HL-60 (cell line): ENCODE measurements at regions not wholly inside any gene's neighbourhood (a gene's known extent, or its start where the extent isn't known, plus 50 kb on each side); places are given as distances from the start of the nearest gene placed in this dataset.

ENCODE experiments used
- DNase-seq, 2 experiments: peaks; one replicate each; pipeline ENCODE4 v3.0.0-alpha.2; 2010 to 2020; ENCODE audit warnings: low read depth in 1 of 2, low spot score in 1 of 2
- H3K27ac ChIP-seq: fragments of 250-450 bp; sonication (Bioruptor Pico); replicated peaks from 2 replicates; pipeline ENCODE4 v1.5.1; 2020; ENCODE audit warnings: mild to moderate bottlenecking, moderate library complexity
- H3K27me3 ChIP-seq: fragments of 250-450 bp; sonication (Bioruptor Pico); 2 replicates; pipeline ENCODE4 v1.5.1; 2021; ENCODE audit warnings: mild to moderate bottlenecking, moderate library complexity; ENCODE audit not compliant: insufficient read depth, poor library complexity, severe bottlenecking
- H3K4me3 ChIP-seq: replicated peaks from 2 replicates; pipeline ENCODE4 v1.5.1; 2011; ENCODE audit warnings: mild to moderate bottlenecking, control low read depth, low read length; ENCODE audit not compliant: insufficient read depth
- CTCF ChIP-seq: IDR thresholded peaks from one replicate; pipeline ENCODE4 v1.5.1; 2011; ENCODE audit warnings: low read length, control low read depth, inconsistent platforms; ENCODE audit not compliant: insufficient read depth
- GABPA ChIP-seq: IDR thresholded peaks from 2 replicates; pipeline ENCODE4 v1.6.1; 2012; ENCODE audit warnings: low read depth
- POLR2AphosphoS5 ChIP-seq: IDR thresholded peaks from 2 replicates; pipeline ENCODE4 v1.6.1; 2012; ENCODE audit warnings: low read depth
- SPI1 ChIP-seq: IDR thresholded peaks from 2 replicates; pipeline ENCODE4 v1.6.1; 2012; ENCODE audit warnings: low read depth, mild to moderate bottlenecking, borderline replicate concordance
- TF ChIP-seq, protein P1 (sequence below): IDR thresholded peaks from 2 replicates; pipeline ENCODE4 v1.6.1; 2012; ENCODE audit warnings: low read depth; ENCODE audit not compliant: insufficient replicate concordance

- Histone ChIP-seq H3K27ac (no peak overlapping the region), H3K27me3 (no peaks in the 10 kb centered on the region), H3K4me3 (no peak overlapping the region)
- no peak for DNase-seq
- TF ChIP-seq POLR2AphosphoS5 (no peak), SPI1 (no peak), GABPA (no peak), CTCF (no peak)
- TF ChIP-seq, protein P1, sequence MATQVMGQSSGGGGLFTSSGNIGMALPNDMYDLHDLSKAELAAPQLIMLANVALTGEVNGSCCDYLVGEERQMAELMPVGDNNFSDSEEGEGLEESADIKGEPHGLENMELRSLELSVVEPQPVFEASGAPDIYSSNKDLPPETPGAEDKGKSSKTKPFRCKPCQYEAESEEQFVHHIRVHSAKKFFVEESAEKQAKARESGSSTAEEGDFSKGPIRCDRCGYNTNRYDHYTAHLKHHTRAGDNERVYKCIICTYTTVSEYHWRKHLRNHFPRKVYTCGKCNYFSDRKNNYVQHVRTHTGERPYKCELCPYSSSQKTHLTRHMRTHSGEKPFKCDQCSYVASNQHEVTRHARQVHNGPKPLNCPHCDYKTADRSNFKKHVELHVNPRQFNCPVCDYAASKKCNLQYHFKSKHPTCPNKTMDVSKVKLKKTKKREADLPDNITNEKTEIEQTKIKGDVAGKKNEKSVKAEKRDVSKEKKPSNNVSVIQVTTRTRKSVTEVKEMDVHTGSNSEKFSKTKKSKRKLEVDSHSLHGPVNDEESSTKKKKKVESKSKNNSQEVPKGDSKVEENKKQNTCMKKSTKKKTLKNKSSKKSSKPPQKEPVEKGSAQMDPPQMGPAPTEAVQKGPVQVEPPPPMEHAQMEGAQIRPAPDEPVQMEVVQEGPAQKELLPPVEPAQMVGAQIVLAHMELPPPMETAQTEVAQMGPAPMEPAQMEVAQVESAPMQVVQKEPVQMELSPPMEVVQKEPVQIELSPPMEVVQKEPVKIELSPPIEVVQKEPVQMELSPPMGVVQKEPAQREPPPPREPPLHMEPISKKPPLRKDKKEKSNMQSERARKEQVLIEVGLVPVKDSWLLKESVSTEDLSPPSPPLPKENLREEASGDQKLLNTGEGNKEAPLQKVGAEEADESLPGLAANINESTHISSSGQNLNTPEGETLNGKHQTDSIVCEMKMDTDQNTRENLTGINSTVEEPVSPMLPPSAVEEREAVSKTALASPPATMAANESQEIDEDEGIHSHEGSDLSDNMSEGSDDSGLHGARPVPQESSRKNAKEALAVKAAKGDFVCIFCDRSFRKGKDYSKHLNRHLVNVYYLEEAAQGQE = no peak
Measured at GRCh38 chr6:93964926-93965325, 545.6 kb upstream of the EPHA7 start.

DNA sequence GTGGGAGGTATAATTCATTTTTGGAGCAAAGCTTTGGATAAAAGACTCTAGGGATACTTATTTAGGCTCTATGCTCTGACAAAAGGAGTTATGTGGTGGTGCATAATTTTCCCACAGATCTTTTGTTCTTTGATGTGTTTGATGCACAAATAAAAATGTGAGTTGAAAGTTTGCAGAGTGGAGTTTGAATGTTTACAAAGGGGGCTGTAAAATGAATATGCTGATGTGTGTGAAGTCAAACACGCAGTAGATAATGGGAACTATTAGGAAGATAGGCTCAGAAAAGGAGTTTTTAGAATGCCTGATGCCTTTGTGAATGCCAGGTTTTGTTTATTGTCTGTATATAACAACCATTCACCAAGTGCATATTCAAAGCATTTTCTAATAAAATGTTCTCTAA is 545.0 kb upstream of the EPHA7 start:
- Histone ChIP-seq H3K27ac (no peak overlapping the region), H3K27me3 (no peaks in the 10 kb centered on the region), H3K4me3 (no peak overlapping the region)
- no peak for DNase-seq
- no peak for TF ChIP-seq CTCF
- TF ChIP-seq POLR2AphosphoS5 = no peak
- TF ChIP-seq, protein P1 = no peak
- TF ChIP-seq SPI1 = no peak
- no peak for TF ChIP-seq GABPA

DNA sequence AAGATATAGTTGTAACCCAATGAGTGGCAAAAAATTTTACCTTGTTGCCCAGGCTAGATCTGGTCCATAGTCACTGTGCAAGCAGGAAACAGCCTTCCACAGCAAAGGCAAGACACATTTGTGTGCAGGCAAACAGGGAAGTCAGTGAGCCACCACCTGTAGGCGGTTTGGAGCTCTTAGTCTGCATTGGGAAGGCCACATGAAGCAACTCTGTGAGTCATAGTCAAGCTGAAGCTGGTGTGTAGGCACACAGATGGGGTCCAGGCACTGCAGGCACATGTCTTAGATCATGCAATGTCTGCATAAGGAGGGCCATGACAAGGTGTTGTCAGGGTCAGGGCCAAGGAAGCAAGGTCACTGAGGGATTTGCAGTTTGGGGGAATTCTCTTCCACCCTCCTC is 543.2 kb upstream of the EPHA7 start:
- no peak overlapping the region for H3K4me3 ChIP-seq
- H3K27ac ChIP-seq = no peak overlapping the region
- peak in 1 of 2 experiments; percentile 16 for DNase-seq
- TF ChIP-seq CTCF = no peak
- TF ChIP-seq POLR2AphosphoS5 = no peak
- TF ChIP-seq SPI1 = no peak
- no peak for TF ChIP-seq GABPA
- TF ChIP-seq, protein P1 = no peak
- H3K27me3 ChIP-seq = no peaks in the 10 kb centered on the region
